ENCODE measurements at regions not wholly inside any gene's neighbourhood (a gene's known extent, or its start where the extent isn't known, plus 50 kb on each side); places are given as distances from the start of the nearest gene placed in this dataset.

- H3K9me3 ChIP-seq (ENCODE audit: control insufficient read depth in 1 of 2, insufficient read depth in 1 of 2, low read length in 2 of 2): peaks cover 13 to 15% of the 10 kb centered on the region in 2 experiments
- Mint-ChIP-seq H3K27me3 (peaks cover 11% of the 10 kb centered on the region), H3K36me3 (ENCODE audit: low read depth) (no peaks in the 10 kb centered on the region), H3K9me3 (no peaks in the 10 kb centered on the region), H3K27ac (no peak overlapping the region), H3K4me3 (no peak overlapping the region), H3K4me1 (ENCODE audit: low read depth) (no peaks in the 10 kb centered on the region)
- no peaks in the 10 kb centered on the region for H3K4me1 ChIP-seq (ENCODE audit: insufficient read depth, low read length)
- ChIA-PET CTCF (no interaction called here), POLR2A (no interaction called here)
- peaks cover 0 to 4% of the 10 kb centered on the region in 2 experiments for H3K27me3 ChIP-seq (ENCODE audit: control insufficient read depth in 1 of 2, insufficient read depth in 2 of 2, low read length in 2 of 2)
- intact Hi-C loops (cut with DNase I, micrococcal nuclease): no loop called here
- no peak for ATAC-seq (ENCODE audit: poor library complexity)
- H3K27ac ChIP-seq (ENCODE audit: low read depth in 1 of 2, low read length in 2 of 2): no peak overlapping the region
- H3K36me3 ChIP-seq (ENCODE audit: insufficient read depth, low read length): no peaks in the 10 kb centered on the region
- no peak for DNase-seq
- no peak overlapping the region for H3K4me3 ChIP-seq (ENCODE audit: low read length)
- no peak for TF ChIP-seq CTCF (IDR thresholded peaks at IDR 0.05)
Observed at GRCh38 chr10:93171837-93172236, 98.1 kb downstream of the CYP26A1 start.

GRCh38 chr10:93173967-93174845, 100.5 kb downstream of the CYP26A1 start:
- H3K4me3 ChIP-seq (ENCODE audit: low read length): no peak overlapping the region
- CTCF ChIA-PET: no interaction called here
- POLR2A ChIA-PET: no interaction called here
- intact Hi-C loops (cut with DNase I, micrococcal nuclease): no loop called here
- peaks cover 9 to 13% of the 10 kb centered on the region in 2 experiments for H3K9me3 ChIP-seq (ENCODE audit: control insufficient read depth in 1 of 2, insufficient read depth in 1 of 2, low read length in 2 of 2)
- Mint-ChIP-seq H3K4me3 (no peak overlapping the region), H3K4me1 (ENCODE audit: low read depth) (no peaks in the 10 kb centered on the region), H3K9me3 (no peaks in the 10 kb centered on the region), H3K27ac (no peak overlapping the region), H3K36me3 (ENCODE audit: low read depth) (no peaks in the 10 kb centered on the region), H3K27me3 (no peaks in the 10 kb centered on the region)
- no peak for DNase-seq
- H3K27ac ChIP-seq (ENCODE audit: low read depth in 1 of 2, low read length in 2 of 2): no peak overlapping the region
- peaks cover 0 to 4% of the 10 kb centered on the region in 2 experiments for H3K27me3 ChIP-seq (ENCODE audit: control insufficient read depth in 1 of 2, insufficient read depth in 2 of 2, low read length in 2 of 2)
- H3K36me3 ChIP-seq (ENCODE audit: insufficient read depth, low read length): no peaks in the 10 kb centered on the region
- H3K4me1 ChIP-seq (ENCODE audit: insufficient read depth, low read length): no peaks in the 10 kb centered on the region
- ATAC-seq (ENCODE audit: poor library complexity): no peak
- TF ChIP-seq CTCF (IDR thresholded peaks at IDR 0.05): no peak

GRCh38 chr10:93175490-93175889, 101.8 kb downstream of the CYP26A1 start:
- Mint-ChIP-seq H3K36me3 (ENCODE audit: low read depth) (no peaks in the 10 kb centered on the region), H3K4me3 (no peak overlapping the region), H3K4me1 (ENCODE audit: low read depth) (no peaks in the 10 kb centered on the region), H3K27ac (no peak overlapping the region), H3K27me3 (no peaks in the 10 kb centered on the region), H3K9me3 (no peaks in the 10 kb centered on the region)
- no peak for DNase-seq
- Histone ChIP-seq H3K27me3 (ENCODE audit: control insufficient read depth in 1 of 2, insufficient read depth in 2 of 2, low read length in 2 of 2) (peaks cover 0 to 4% of the 10 kb centered on the region in 2 experiments), H3K27ac (ENCODE audit: low read depth in 1 of 2, low read length in 2 of 2) (no peak overlapping the region), H3K36me3 (ENCODE audit: insufficient read depth, low read length) (no peaks in the 10 kb centered on the region), H3K4me3 (ENCODE audit: low read length) (no peak overlapping the region), H3K4me1 (ENCODE audit: insufficient read depth, low read length) (no peaks in the 10 kb centered on the region), H3K9me3 (ENCODE audit: control insufficient read depth in 1 of 2, insufficient read depth in 1 of 2, low read length in 2 of 2) (peaks cover 4 to 8% of the 10 kb centered on the region in 2 experiments)
- intact Hi-C loops (cut with DNase I, micrococcal nuclease): no loop called here
- POLR2A ChIA-PET: no interaction called here
- no peak for TF ChIP-seq CTCF (IDR thresholded peaks at IDR 0.05)
- CTCF ChIA-PET: no interaction called here
- ATAC-seq (ENCODE audit: poor library complexity): no peak
